ENCODE measurements at regions not wholly inside any gene's neighbourhood (a gene's known extent, or its start where the extent isn't known, plus 50 kb on each side); places are given as distances from the start of the nearest gene placed in this dataset.

GRCh38 chr2:129861666-129862288 lies 117.7 kb upstream of the RAB6C start:
- no peak for DNase-seq (ENCODE audit: low read depth in 2 of 3, low spot score in 2 of 3)

GRCh38 chr2:129862668-129863067 lies 116.8 kb upstream of the RAB6C start:
- no peak for DNase-seq (ENCODE audit: low read depth in 2 of 3, low spot score in 2 of 3)

- DNase-seq (ENCODE audit: low read depth in 2 of 3, low spot score in 2 of 3), result no peak
Observed at GRCh38 chr2:129863350-129863749, 116.1 kb upstream of the RAB6C start.

GRCh38 chr2:129864719-129865118 lies 114.7 kb upstream of the RAB6C start:
- no peak for DNase-seq (ENCODE audit: low read depth in 2 of 3, low spot score in 2 of 3)

DNA sequence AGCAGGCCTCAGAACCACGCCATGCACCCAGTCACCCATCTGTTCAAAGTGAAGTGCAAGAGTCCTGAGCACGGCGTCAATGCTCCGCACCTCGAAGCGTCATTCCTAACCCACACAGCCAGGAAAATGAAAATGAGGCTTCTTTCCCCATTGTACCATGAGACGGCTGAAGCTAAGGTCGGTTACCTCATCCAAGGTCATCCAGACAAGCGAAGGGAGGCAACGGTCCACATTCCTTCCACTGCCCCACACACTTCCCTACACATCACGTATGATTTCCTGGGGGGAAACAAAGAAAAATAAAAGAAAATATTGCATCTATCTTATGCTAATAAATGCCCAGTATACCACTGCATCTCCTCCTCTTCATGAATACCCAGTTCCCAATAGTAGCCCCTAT lies 113.5 kb upstream of the RAB6C start:
- no peak for DNase-seq (ENCODE audit: low read depth in 2 of 3, low spot score in 2 of 3)

- no peak for DNase-seq (ENCODE audit: low read depth in 2 of 3, low spot score in 2 of 3)
Observed at GRCh38 chr2:129866391-129866790, 113.1 kb upstream of the RAB6C start.

DNA sequence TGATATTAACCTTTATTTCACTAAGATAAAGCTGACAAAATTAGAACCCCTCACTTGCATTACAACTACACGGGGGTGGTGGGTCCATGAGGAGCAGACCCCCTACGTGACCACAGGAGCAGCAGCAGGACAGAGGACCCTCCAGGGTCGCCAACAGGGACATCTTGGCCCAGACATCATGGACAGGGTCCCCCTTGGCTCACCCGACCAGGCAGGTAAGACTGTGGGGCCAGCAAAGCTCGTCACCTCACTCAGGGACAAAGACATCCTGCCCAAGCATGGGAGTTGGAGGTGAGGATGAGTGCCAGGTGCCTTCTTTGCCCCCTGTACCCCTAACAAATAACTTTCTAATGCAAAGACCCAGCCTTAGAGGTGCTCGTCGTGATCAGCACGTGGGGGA lies 111.3 kb upstream of the RAB6C start:
- DNase-seq (ENCODE audit: low read depth in 2 of 3, low spot score in 2 of 3), result no peak

DNA sequence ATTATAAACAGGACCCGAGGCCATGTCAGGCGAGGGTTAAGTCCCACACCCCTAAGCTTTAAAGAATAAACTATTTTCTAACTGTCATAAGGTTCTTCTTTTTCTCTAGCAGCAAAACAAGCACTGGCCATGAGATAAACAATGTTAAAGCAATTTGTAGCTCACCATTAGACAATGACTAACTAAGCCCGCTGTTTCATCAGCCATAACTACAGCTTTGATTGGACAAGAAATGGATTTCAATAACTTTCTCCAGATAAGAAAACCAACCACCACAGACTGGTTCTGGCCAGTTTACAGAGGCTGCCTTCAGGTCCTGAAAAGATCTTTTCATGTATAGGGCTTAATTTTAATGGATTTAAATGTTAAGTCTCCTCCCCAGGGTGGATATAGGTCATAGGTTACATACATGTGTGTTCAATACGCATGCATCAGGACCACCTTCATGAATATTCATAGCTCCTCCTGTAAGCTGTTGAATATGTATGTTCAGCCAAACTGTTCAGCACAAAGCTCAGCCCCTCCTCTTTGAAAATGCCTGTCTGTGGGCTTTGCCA lies 108.7 kb upstream of the RAB6C start:
- DNase-seq (ENCODE audit: low read depth in 2 of 3, low spot score in 2 of 3), result no peak

- DNase-seq (ENCODE audit: low read depth in 2 of 3, low spot score in 2 of 3), result no peak
Observed at GRCh38 chr2:129872446-129872845, 107.0 kb upstream of the RAB6C start.

- DNase-seq (ENCODE audit: low read depth in 2 of 3, low spot score in 2 of 3), result peak in 1 of 3 donors; percentile 4
Observed at GRCh38 chr2:129876541-129876940, 102.9 kb upstream of the RAB6C start.

DNA sequence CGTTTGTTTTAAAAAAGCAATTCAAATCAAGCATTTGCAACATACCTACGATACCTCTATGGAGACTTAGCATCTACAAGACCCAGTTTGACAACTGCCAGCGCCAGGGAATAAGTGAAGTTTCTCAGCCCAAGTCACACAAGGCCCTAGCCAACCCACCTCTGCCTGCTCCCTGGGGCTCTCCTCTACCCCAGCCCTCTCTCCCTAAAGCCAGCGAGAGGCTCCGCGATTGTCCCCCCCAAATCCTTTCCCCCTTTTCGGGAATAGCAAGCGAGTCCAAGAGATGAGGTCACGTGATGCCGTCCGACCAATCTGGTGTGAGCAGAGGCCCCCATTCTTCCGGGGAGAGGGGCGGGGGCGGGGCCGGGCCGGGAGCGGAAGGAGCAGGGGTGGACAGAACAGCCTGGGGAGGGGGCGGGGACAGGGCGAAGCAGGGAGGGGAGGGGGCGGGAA lies 102.2 kb upstream of the RAB6C start:
- DNase-seq (ENCODE audit: low read depth in 2 of 3, low spot score in 2 of 3), result peak; percentile 74 to 92 (median 85)

DNA sequence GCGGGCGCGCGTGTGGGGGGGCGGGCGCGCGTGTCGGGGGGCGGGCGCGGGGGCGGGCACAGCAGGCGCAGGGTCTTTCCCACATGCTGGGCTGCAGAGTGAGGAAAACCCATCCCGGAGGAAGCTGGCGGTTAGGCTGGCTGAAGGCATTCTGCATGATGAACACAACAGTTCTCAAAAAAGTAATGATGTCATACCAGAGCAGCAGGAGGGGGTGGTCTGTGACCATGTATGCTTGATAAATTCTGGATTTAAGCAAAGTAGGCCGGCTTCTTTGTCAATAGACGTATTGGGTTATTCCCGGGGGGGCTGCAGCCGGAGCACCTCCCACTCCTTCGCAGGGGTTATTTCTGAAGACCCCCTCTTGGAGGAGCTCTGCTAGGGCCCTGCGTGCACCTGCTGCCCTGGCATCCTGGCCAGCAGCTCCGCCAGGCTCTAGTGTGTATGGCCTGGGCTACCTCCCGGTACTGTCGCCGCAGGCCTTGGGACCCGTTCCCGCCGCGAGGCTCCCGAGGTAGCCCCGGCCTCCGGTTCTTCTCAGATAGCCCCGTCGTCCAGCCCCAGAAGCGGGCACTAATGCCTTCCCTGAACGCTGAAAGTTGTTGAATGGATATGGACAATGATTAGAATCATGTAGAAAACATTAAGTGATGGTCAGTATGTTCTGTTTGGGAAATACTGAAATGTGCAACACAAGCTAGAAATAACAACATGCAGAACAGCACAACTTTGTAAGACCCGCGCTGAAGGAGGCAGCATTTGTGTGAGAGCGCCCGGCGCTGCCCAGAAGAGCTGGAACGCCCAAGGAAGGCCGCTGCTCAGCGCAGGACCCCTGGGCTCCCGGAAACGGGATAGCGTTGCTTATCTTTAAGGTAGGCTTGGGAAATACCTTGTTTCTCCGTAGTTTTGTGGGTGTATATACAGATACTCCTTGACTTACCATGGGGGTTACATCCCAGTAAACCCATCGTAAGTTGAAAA lies 101.4 kb upstream of the RAB6C start:
- peak; percentile 17 to 66 (median 56) for DNase-seq (ENCODE audit: low read depth in 2 of 3, low spot score in 2 of 3)

- no peak for DNase-seq (ENCODE audit: low read depth in 2 of 3, low spot score in 2 of 3)
Observed at GRCh38 chr2:129879614-129880180, 99.8 kb upstream of the RAB6C start.

- no peak for DNase-seq (ENCODE audit: low read depth in 2 of 3, low spot score in 2 of 3)
Observed at GRCh38 chr2:129880309-129880708, 99.2 kb upstream of the RAB6C start.

DNA sequence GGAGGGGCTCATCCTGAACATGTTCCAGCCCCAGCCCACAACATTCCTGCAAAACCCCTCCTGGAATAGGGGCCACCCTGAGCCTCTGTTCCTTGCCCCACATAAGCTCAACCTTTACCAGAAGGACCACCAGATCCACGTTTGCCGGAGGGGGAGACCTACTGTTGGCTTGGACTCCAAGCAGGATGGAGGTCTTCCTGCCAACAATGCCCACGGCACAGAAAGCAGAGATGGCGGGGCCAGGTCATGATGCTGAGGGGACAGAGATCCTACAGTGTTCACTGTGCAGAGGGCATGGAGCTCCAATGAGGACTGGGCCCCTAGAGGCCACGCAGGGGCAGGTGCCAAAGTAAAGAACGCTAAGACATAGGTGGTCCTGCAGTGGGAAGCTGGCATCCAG lies 98.5 kb upstream of the RAB6C start:
- no peak for DNase-seq (ENCODE audit: low read depth in 2 of 3, low spot score in 2 of 3)

- no peak for DNase-seq (ENCODE audit: low read depth in 2 of 3, low spot score in 2 of 3)
Observed at GRCh38 chr2:129881786-129882396, 97.6 kb upstream of the RAB6C start.

- DNase-seq (ENCODE audit: low read depth in 2 of 3, low spot score in 2 of 3), result no peak
Observed at GRCh38 chr2:129882476-129882875, 97.0 kb upstream of the RAB6C start.

- DNase-seq (ENCODE audit: low read depth in 2 of 3, low spot score in 2 of 3), result no peak
Observed at GRCh38 chr2:129883121-129883520, 96.3 kb upstream of the RAB6C start.

DNA sequence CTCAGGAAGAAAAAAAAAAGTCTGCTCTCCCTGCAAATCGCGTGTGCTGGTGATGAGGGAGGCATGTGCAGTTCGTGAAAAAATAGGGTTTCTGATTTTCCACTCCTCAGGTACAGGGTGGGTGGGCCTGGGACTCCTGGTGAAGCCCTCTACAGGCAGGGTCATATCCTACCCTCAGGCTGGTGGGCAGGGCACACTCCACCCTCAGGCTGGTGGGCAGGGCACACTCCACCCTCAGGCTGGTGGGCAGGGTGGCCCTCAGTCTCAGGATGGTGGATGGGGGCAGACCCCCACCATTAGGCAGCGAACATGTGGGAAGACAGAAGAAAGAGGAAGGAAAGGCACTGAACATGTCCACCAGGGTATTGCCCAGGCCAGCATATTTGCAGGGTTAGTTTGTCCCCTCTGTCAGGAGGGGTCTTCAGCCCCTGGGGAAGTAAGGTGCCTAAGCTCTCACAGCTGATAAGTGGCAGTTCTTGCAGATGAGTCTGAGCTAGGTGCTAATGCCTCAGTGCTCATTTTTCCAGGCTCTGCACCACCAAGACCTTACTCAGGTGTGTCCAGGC lies 95.2 kb upstream of the RAB6C start:
- no peak for DNase-seq (ENCODE audit: low read depth in 2 of 3, low spot score in 2 of 3)

DNA sequence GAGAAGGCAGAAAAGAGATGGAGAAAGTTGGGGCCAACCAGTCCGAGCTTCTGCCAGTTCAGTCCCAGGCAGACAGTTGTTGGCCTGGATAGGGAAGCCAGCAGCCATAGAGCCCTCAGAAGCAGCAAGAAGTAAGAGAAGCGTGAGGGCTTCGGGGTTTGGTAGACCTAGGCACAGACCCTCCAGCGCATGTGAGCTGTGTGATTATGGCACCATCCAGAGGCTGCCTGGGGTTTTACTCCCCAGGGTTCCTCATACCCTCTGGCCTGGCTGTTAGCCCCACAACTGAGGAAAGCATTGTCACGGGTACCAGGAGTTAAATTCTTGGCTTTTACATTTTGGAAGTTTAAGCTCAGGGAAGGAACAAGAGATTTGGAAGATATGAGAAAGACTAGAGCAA lies 93.7 kb upstream of the RAB6C start:
- DNase-seq (ENCODE audit: low read depth in 2 of 3, low spot score in 2 of 3), result peak in 2 of 3 donors; percentile 24 to 51

Data from hematopoietic multipotent progenitor cell (in vitro differentiated cells).